Keratinocyte (primary cell): ENCODE measurements at regions not wholly inside any gene's neighbourhood (a gene's known extent, or its start where the extent isn't known, plus 50 kb on each side); places are given as distances from the start of the nearest gene placed in this dataset.

ENCODE experiments used
- DNase-seq: peaks from one replicate; pipeline ENCODE4 v3.0.0-alpha.2; 2011; ENCODE audit warnings: low read depth, missing footprints, low spot score
- FAIRE-seq: peaks from 2 replicates; lab custom pipeline; 2011; peaks lifted over from hg19 to GRCh38; lab: Jason Lieb, UNC
- H2AFZ ChIP-seq: 2 replicates; pipeline ENCODE4 v1.6.0; 2012; ENCODE audit warnings: low read length, control low read depth, inconsistent platforms; ENCODE audit not compliant: control insufficient read depth
- H3K27ac ChIP-seq: 2 replicates; pipeline ENCODE4 v1.5.1; 2011; ENCODE audit warnings: low read length; ENCODE audit not compliant: control insufficient read depth, insufficient read depth
- H3K27me3 ChIP-seq: 3 replicates; pipeline ENCODE4 v1.6.0; 2011; ENCODE audit warnings: low read length; ENCODE audit not compliant: control insufficient read depth, insufficient read depth; ENCODE audit errors: extremely low read depth
- H3K36me3 ChIP-seq, 2 experiments: 2 replicates in 1 of 2; 3 replicates in 1 of 2; pipeline ENCODE4 v1.5.1; 2011; ENCODE audit warnings: low read length in 2 of 2, mild to moderate bottlenecking in 1 of 2; ENCODE audit not compliant: control insufficient read depth in 2 of 2, insufficient read depth in 2 of 2; ENCODE audit errors: extremely low read depth in 1 of 2
- H3K4me1 ChIP-seq: 3 replicates; pipeline ENCODE4 v1.5.1; 2011; ENCODE audit warnings: low read length; ENCODE audit not compliant: control insufficient read depth, insufficient read depth; ENCODE audit errors: extremely low read depth
- H3K4me2 ChIP-seq: 3 replicates; pipeline ENCODE4 v1.6.0; 2011; ENCODE audit warnings: low read depth, low read length; ENCODE audit not compliant: control insufficient read depth, insufficient read depth; ENCODE audit errors: extremely low read depth
- H3K4me3 ChIP-seq, 3 experiments: fragments of 200-600 bp in 1 of 3; sonication (generic) in 1 of 3; 2 replicates in 2 of 3; 3 replicates in 1 of 3; pipeline ENCODE4 v1.5.1; 2011 to 2016; ENCODE audit warnings: low read length in 3 of 3, mild to moderate bottlenecking in 3 of 3, control low read depth in 2 of 3, inconsistent platforms in 1 of 3, low read depth in 1 of 3, mixed read lengths in 1 of 3, mixed run types in 1 of 3, moderate library complexity in 1 of 3; ENCODE audit not compliant: control insufficient read depth in 2 of 3, insufficient read depth in 2 of 3; ENCODE audit errors: extremely low read depth in 1 of 3
- H3K79me2 ChIP-seq: 2 replicates; pipeline ENCODE4 v1.6.0; 2012; ENCODE audit warnings: low read length; ENCODE audit not compliant: control insufficient read depth, insufficient read depth
- H3K9ac ChIP-seq: 3 replicates; pipeline ENCODE4 v1.6.0; 2011; ENCODE audit warnings: low read length; ENCODE audit not compliant: control insufficient read depth, insufficient read depth; ENCODE audit errors: extremely low read depth
- H3K9me1 ChIP-seq: 3 replicates; pipeline ENCODE4 v1.6.0; 2011; ENCODE audit warnings: low read length; ENCODE audit not compliant: control insufficient read depth, insufficient read depth; ENCODE audit errors: extremely low read depth
- H3K9me3 ChIP-seq: 2 replicates; pipeline ENCODE4 v1.5.1; 2012; ENCODE audit warnings: low read depth, low read length; ENCODE audit not compliant: control insufficient read depth
- H4K20me1 ChIP-seq: 3 replicates; pipeline ENCODE4 v1.6.0; 2011; ENCODE audit warnings: low read length; ENCODE audit not compliant: control insufficient read depth, insufficient read depth; ENCODE audit errors: extremely low read depth
- EZH2 ChIP-seq: IDR thresholded peaks from one replicate; pipeline ENCODE4 v1.6.1; 2012; ENCODE audit warnings: inconsistent platforms, mild to moderate bottlenecking, low read length, moderate library complexity
- dilution Hi-C: fragments of 300-500 bp; cut with MboI; formaldehyde crosslinking; loops from one replicate; pipeline ENCODE4 v1.7.0; 2020; ENCODE audit warnings: low sequenced_read_pairs; ENCODE audit not compliant: extremely low pct_ligation_motif_present
- TF ChIP-seq, protein P1 (sequence below), 3 experiments: IDR thresholded peaks in 1 of 3; conservative IDR thresholded peaks in 1 of 3; optimal IDR thresholded peaks in 1 of 3; 2 replicates in 2 of 3; 3 replicates in 1 of 3; pipeline versions ENCODE3 to v1.5.1; 2011; ENCODE audit warnings: low read length in 3 of 3, mild to moderate bottlenecking in 3 of 3, moderate library complexity in 2 of 3, control low read depth in 1 of 3, inconsistent platforms in 1 of 3; ENCODE audit not compliant: insufficient read depth in 2 of 3; ENCODE audit errors: extremely low read depth in 1 of 3

DNA sequence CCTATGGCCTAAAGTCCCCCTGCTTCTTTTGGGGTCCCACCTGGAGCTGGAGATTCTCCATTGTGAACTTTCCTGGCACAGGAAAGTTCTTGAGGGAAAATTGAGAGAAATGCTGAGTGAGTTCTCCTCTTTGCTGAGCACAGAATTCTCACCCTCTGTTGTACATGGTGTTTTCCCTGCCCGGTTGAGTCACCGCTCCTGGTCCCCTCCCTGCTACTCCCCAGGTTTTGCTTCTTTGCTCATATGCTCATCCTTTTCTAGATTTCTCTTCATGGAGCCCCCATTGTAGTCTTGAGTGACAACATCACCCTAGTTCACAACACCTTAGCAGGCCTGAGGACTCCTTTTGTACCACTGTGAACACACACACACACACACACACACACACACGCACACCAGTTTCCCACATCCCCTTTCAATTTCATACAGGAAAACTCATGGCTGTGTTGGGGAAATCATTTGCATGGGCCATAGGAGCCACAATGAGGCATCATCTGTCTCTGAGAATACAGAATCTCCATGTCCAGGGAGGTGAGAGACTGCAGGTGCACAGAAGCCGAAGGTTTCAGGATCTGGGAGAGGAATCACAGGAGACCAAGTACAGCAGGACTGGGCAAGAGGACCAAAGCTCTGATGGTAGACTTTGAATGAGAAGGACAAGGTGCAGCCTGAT is 585.3 kb downstream of the GOLGA6L6 start:
- Histone ChIP-seq H3K9me1 (no peaks in the 10 kb centered on the region), H3K27me3 (no peaks in the 10 kb centered on the region), H3K36me3 (no peaks in the 10 kb centered on the region), H3K79me2 (no peaks in the 10 kb centered on the region), H3K9ac (no peak overlapping the region), H3K4me3 (no peak overlapping the region), H4K20me1 (no peaks in the 10 kb centered on the region), H3K4me1 (no peaks in the 10 kb centered on the region), H3K4me2 (no peak overlapping the region), H3K9me3 (no peaks in the 10 kb centered on the region), H3K27ac (no peak overlapping the region), H2AFZ (no peak overlapping the region)
- FAIRE-seq = no peak
- no peak for DNase-seq
- dilution Hi-C loops = no loop called here
- TF ChIP-seq, protein P1, sequence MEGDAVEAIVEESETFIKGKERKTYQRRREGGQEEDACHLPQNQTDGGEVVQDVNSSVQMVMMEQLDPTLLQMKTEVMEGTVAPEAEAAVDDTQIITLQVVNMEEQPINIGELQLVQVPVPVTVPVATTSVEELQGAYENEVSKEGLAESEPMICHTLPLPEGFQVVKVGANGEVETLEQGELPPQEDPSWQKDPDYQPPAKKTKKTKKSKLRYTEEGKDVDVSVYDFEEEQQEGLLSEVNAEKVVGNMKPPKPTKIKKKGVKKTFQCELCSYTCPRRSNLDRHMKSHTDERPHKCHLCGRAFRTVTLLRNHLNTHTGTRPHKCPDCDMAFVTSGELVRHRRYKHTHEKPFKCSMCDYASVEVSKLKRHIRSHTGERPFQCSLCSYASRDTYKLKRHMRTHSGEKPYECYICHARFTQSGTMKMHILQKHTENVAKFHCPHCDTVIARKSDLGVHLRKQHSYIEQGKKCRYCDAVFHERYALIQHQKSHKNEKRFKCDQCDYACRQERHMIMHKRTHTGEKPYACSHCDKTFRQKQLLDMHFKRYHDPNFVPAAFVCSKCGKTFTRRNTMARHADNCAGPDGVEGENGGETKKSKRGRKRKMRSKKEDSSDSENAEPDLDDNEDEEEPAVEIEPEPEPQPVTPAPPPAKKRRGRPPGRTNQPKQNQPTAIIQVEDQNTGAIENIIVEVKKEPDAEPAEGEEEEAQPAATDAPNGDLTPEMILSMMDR (optimal IDR thresholded peaks at IDR 0.05 in 1 of 3, IDR thresholded peaks at IDR 0.05 in 1 of 3, conservative IDR thresholded peaks at IDR 0.05 in 1 of 3; ENCODE audit: extremely low read depth in 1 of 3, insufficient read depth in 2 of 3, low read length in 3 of 3) = no peak
- TF ChIP-seq EZH2 = no peak

DNA sequence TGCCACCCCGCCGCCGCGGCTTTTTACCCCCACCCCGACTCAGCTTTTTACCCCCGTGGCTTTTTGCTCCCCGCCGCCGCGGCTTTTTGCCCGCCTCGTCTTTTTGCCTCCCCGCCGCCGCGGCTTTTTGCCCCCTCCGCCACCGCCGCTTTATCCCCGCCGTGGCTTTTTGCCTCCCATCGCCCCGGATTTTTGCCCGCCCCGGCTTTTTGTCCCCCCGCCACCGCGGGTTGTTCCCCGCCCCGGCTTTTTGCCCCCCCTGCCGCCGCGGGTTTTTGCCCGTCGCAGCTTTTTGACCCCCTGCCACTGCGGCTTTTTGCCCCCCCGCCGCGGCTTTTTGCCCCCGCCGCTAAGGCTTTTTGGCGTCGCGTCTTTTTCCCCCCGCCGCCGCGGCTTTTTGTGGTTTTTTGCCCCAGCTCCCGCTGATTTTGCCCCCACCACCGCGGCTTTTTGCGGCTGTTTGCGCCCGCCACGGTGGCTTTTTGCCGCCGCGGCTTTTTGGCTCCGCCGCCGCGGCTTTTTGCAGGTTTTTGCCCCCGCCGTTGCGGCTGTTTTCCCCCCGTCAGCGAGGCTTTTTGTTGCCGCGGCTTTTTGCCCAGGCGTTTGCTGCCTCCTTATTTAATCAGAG is 597.2 kb downstream of the GOLGA6L6 start:
- H2AFZ ChIP-seq = no peak overlapping the region
- no peak overlapping the region for H3K27ac ChIP-seq
- no peak for TF ChIP-seq EZH2
- TF ChIP-seq, protein P1 (optimal IDR thresholded peaks at IDR 0.05 in 1 of 3, IDR thresholded peaks at IDR 0.05 in 1 of 3, conservative IDR thresholded peaks at IDR 0.05 in 1 of 3; ENCODE audit: extremely low read depth in 1 of 3, insufficient read depth in 2 of 3, low read length in 3 of 3) = no peak
- H4K20me1 ChIP-seq = no peaks in the 10 kb centered on the region
- H3K79me2 ChIP-seq = no peaks in the 10 kb centered on the region
- H3K4me1 ChIP-seq = no peaks in the 10 kb centered on the region
- FAIRE-seq (no peak), DNase-seq (no peak)
- H3K9ac ChIP-seq = no peak overlapping the region
- H3K9me1 ChIP-seq = no peaks in the 10 kb centered on the region
- H3K27me3 ChIP-seq = no peaks in the 10 kb centered on the region
- H3K9me3 ChIP-seq = no peaks in the 10 kb centered on the region
- no peak overlapping the region for H3K4me2 ChIP-seq
- no peak overlapping the region for H3K4me3 ChIP-seq
- H3K36me3 ChIP-seq = no peaks in the 10 kb centered on the region
- dilution Hi-C loops = no loop called here
